HFFc6 (cell line): ENCODE measurements at regions not wholly inside any gene's neighbourhood (a gene's known extent, or its start where the extent isn't known, plus 50 kb on each side); places are given as distances from the start of the nearest gene placed in this dataset.
"Not testable (repeated sequence)": the region's sequence is repeated elsewhere in the genome, so short reads cannot be mapped to it uniquely, and the experiment has no call there.

Experiments used
- DNase-seq: peaks from one replicate; pipeline ENCODE4 v3.0.0-alpha.2; 2018
- H3K27ac Mint-ChIP-seq: 2 replicates; pipeline ENCODE4 v1.8.0; 2020; ENCODE audit warnings: mild to moderate bottlenecking, mixed read lengths
- H3K27me3 Mint-ChIP-seq: 2 replicates; pipeline ENCODE4 v1.8.0; 2021; ENCODE audit warnings: mild to moderate bottlenecking, moderate library complexity, mixed read lengths; ENCODE audit not compliant: insufficient read depth
- H3K36me3 Mint-ChIP-seq: 2 replicates; pipeline ENCODE4 v1.8.0; 2021; ENCODE audit warnings: low read depth, mixed read lengths
- H3K4me1 Mint-ChIP-seq: 2 replicates; pipeline ENCODE4 v1.8.0; 2020; ENCODE audit warnings: low read depth, mixed read lengths
- H3K4me3 Mint-ChIP-seq: 2 replicates; pipeline ENCODE4 v1.8.0; 2020; ENCODE audit warnings: mild to moderate bottlenecking, moderate library complexity, mixed read lengths
- H3K9me3 Mint-ChIP-seq: 2 replicates; pipeline ENCODE4 v1.8.0; 2020; ENCODE audit warnings: mild to moderate bottlenecking, mixed read lengths
- CTCF ChIP-seq: fragments of 200-600 bp; sonication (generic); IDR thresholded peaks from 2 replicates; pipeline ENCODE4 v1.5.0; 2021; ENCODE audit warnings: antibody characterized with exemption, mild to moderate bottlenecking

GRCh38 chr5:179451114-179451827 is 99.1 kb upstream of the RUFY1 start:
- H3K9me3 Mint-ChIP-seq, result peaks cover 21% of the 10 kb centered on the region
- H3K4me1 Mint-ChIP-seq, result no peaks in the 10 kb centered on the region
- no peak for TF ChIP-seq CTCF

GRCh38 chr5:179449950-179450349 is 100.4 kb upstream of the RUFY1 start:
- Mint-ChIP-seq H3K27me3 (peaks cover 27% of the 10 kb centered on the region), H3K9me3 (peaks cover 21% of the 10 kb centered on the region)
- not testable (repeated sequence) for H3K4me1 Mint-ChIP-seq, H3K36me3 Mint-ChIP-seq, H3K4me3 Mint-ChIP-seq, H3K27ac Mint-ChIP-seq, DNase-seq

More at GRCh38 chr5:179451114-179451827, 99.1 kb upstream of the RUFY1 start:
- Mint-ChIP-seq H3K4me3 (no peak overlapping the region), H3K27me3 (peaks cover 20% of the 10 kb centered on the region), H3K36me3 (peaks cover 4% of the 10 kb centered on the region), H3K27ac (no peak overlapping the region)
- no peak for DNase-seq

- DNase-seq, H3K27ac Mint-ChIP-seq, H3K4me3 Mint-ChIP-seq, H3K36me3 Mint-ChIP-seq, H3K4me1 Mint-ChIP-seq: not testable (repeated sequence)
- H3K27me3 Mint-ChIP-seq, result peaks cover 24% of the 10 kb centered on the region
- peaks cover 21% of the 10 kb centered on the region for H3K9me3 Mint-ChIP-seq
These were observed 102.1 kb upstream of the RUFY1 start for GRCh38 chr5:179448282-179448681.

- not testable (repeated sequence) for H3K36me3 Mint-ChIP-seq, DNase-seq, H3K4me1 Mint-ChIP-seq, H3K4me3 Mint-ChIP-seq, H3K27ac Mint-ChIP-seq, H3K9me3 Mint-ChIP-seq
- peaks cover 17% of the 10 kb centered on the region for H3K27me3 Mint-ChIP-seq
These were observed 97.0 kb upstream of the ADAMTS2 start for GRCh38 chr5:179442289-179442688.

- peaks cover 15% of the 10 kb centered on the region for H3K27me3 Mint-ChIP-seq
- no peaks in the 10 kb centered on the region; the same call in 1 of the 2 replicates for H3K4me1 Mint-ChIP-seq
- H3K27ac Mint-ChIP-seq, result no peak overlapping the region
- TF ChIP-seq CTCF, result no peak
- DNase-seq, result no peak
- peaks cover 8% of the 10 kb centered on the region; the same call in 1 of the 2 replicates for H3K9me3 Mint-ChIP-seq
- no peak overlapping the region for H3K4me3 Mint-ChIP-seq
- H3K36me3 Mint-ChIP-seq, result no peaks in the 10 kb centered on the region
These were observed 94.1 kb upstream of the ADAMTS2 start for GRCh38 chr5:179439181-179439985.

GRCh38 chr5:179438461-179438860 is 93.2 kb upstream of the ADAMTS2 start:
- no peaks in the 10 kb centered on the region for H3K36me3 Mint-ChIP-seq
- peaks cover 8% of the 10 kb centered on the region; the same call in 1 of the 2 replicates for H3K9me3 Mint-ChIP-seq
- H3K27me3 Mint-ChIP-seq, result peaks cover 18% of the 10 kb centered on the region
- no peak overlapping the region for H3K4me3 Mint-ChIP-seq
- no peaks in the 10 kb centered on the region; the same call in 1 of the 2 replicates for H3K4me1 Mint-ChIP-seq
- no peak for TF ChIP-seq CTCF
- H3K27ac Mint-ChIP-seq, result no peak overlapping the region
- no peak for DNase-seq

- no peaks in the 10 kb centered on the region; the same call in 1 of the 2 replicates for H3K4me1 Mint-ChIP-seq
- no peak for TF ChIP-seq CTCF
- no peaks in the 10 kb centered on the region for H3K36me3 Mint-ChIP-seq
- peaks cover 8% of the 10 kb centered on the region; the same call in 1 of the 2 replicates for H3K9me3 Mint-ChIP-seq
- H3K27me3 Mint-ChIP-seq, result peaks cover 18% of the 10 kb centered on the region
- no peak overlapping the region for H3K4me3 Mint-ChIP-seq
- DNase-seq, result no peak
- H3K27ac Mint-ChIP-seq, result no peak overlapping the region
These were observed 92.8 kb upstream of the ADAMTS2 start for GRCh38 chr5:179438011-179438441.
